BJ (cell line): ENCODE measurements at regions not wholly inside any gene's neighbourhood (a gene's known extent, or its start where the extent isn't known, plus 50 kb on each side); places are given as distances from the start of the nearest gene placed in this dataset.
"Not testable (repeated sequence)": the region's sequence is repeated elsewhere in the genome, so short reads cannot be mapped to it uniquely, and the experiment has no call there.

Experiments
- CTCF ChIA-PET: fragments of 350-600 bp; formaldehyde crosslinking; extraction: SDS; loops from one replicate; lab custom pipeline; 2021; ENCODE audit warnings: antibody characterized with exemption, inconsistent platforms; lab: Yijun Ruan, JAX
- POLR2A ChIA-PET: fragments of 300-600 bp; sonication (Branson Sonifier 250); formaldehyde crosslinking; extraction: SDS; loops from one replicate; lab custom pipeline; 2021; ENCODE audit warnings: antibody characterized with exemption; lab: Charles Lee
- DNase-seq: peaks from one replicate; pipeline ENCODE4 v3.0.0-alpha.2; 2011; ENCODE audit warnings: low read depth
- H3K27me3 ChIP-seq: 2 replicates; pipeline ENCODE4 v1.6.0; 2011; ENCODE audit warnings: low read length; ENCODE audit not compliant: control insufficient read depth, insufficient read depth
- H3K36me3 ChIP-seq: 2 replicates; pipeline ENCODE4 v1.5.1; 2011; ENCODE audit warnings: low read length; ENCODE audit not compliant: control insufficient read depth, insufficient read depth
- H3K4me3 ChIP-seq: 2 replicates; pipeline ENCODE4 v1.5.1; 2011; ENCODE audit warnings: low read depth, mild to moderate bottlenecking, control low read depth, low read length
- TF ChIP-seq, protein P1 (sequence below): IDR thresholded peaks from 2 replicates; pipeline ENCODE4 v1.5.1; 2011; ENCODE audit warnings: low read depth, mild to moderate bottlenecking, control low read depth, inconsistent platforms, low read length, moderate library complexity; ENCODE audit not compliant: insufficient read depth

DNA sequence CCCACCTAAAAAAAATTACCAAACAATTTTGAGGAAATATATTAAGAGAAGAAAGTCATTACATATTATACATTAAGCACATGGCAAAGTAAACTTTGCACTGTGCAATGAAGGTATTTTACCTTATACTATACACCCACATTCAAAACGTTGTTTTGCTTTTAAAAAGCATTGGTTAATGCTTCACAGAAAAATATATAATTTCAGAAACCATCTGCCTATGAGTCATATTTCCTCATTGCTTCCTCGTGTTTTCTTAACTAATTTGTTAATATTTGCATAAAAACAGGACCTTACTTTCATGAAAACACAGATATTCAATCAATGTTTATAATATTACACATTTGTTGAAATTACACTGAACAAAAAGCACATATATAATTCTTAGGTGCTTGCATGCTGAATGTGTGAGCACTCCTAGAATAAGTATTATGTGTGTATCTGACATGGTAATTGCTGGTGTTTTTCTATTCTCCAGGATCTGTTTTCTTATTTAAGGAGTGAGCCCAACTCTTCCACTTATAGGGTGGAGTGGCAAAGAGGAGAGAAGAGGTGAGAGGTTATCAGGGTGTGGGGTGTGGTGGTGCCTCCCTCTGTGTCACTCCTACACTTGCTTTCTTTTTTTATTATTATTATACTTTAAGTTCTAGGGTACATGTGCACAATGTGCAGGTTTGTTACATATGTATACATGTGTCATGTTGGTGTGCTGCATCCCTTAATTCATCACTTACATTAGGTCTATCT is 95.1 kb upstream of the IQCM start:
- no peak overlapping the region for H3K4me3 ChIP-seq
- ChIA-PET CTCF (no interaction called here), POLR2A (no interaction called here)
- no peaks in the 10 kb centered on the region for H3K27me3 ChIP-seq
- H3K36me3 ChIP-seq: no peaks in the 10 kb centered on the region
- TF ChIP-seq, protein P1, sequence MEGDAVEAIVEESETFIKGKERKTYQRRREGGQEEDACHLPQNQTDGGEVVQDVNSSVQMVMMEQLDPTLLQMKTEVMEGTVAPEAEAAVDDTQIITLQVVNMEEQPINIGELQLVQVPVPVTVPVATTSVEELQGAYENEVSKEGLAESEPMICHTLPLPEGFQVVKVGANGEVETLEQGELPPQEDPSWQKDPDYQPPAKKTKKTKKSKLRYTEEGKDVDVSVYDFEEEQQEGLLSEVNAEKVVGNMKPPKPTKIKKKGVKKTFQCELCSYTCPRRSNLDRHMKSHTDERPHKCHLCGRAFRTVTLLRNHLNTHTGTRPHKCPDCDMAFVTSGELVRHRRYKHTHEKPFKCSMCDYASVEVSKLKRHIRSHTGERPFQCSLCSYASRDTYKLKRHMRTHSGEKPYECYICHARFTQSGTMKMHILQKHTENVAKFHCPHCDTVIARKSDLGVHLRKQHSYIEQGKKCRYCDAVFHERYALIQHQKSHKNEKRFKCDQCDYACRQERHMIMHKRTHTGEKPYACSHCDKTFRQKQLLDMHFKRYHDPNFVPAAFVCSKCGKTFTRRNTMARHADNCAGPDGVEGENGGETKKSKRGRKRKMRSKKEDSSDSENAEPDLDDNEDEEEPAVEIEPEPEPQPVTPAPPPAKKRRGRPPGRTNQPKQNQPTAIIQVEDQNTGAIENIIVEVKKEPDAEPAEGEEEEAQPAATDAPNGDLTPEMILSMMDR: no peak
- no peak for DNase-seq

DNA sequence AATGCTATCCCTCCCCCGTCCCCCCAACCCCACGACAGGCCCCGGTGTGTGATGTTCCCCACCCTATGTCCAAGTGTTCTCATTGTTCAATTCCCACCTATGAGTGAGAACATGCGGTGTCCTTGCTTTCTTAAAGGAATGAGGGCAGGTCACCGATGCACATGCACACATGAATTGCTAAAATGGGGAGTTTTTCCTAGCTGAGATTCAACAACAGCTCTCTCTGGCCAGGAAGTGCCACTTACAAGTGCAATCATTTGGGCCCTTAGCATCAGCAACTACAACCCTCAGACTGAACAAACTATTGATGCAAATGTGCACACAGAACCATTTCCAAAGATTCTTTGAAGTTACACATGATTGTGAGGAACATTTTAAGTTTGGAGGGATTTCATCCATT is 95.7 kb upstream of the IQCM start:
- Histone ChIP-seq H3K36me3 (no peaks in the 10 kb centered on the region), H3K27me3 (no peaks in the 10 kb centered on the region), H3K4me3 (no peak overlapping the region)
- TF ChIP-seq, protein P1: no peak
- CTCF ChIA-PET: no interaction called here
- POLR2A ChIA-PET: no interaction called here
- DNase-seq: no peak

DNA sequence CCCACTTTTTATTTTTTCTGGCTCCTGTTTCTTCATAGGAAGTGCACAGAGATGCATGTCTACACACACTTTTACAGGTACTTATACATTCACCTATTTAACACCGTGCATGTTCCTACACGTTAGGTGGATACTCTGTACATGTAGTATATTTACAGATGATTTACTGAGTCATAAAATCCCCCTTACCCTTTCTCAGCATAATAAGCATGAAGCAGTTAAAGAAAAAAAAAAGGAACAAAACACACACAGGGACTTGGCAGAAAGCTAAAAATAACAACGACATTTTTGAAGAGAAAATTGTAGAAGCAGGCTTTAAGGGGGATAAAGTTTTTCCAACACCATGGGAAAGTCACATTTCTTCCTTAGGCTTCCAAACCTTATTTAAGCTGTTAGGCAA is 96.4 kb upstream of the IQCM start:
- Histone ChIP-seq H3K36me3 (no peaks in the 10 kb centered on the region), H3K27me3 (no peaks in the 10 kb centered on the region), H3K4me3 (no peak overlapping the region)
- TF ChIP-seq, protein P1: no peak
- CTCF ChIA-PET: interaction anchor here (1.1 kb wide), 1 partner anchor 16 kb away, joined by 3 read pairs; no protein-coding TSS in a partner anchor
- POLR2A ChIA-PET: no interaction called here
- no peak for DNase-seq

DNA sequence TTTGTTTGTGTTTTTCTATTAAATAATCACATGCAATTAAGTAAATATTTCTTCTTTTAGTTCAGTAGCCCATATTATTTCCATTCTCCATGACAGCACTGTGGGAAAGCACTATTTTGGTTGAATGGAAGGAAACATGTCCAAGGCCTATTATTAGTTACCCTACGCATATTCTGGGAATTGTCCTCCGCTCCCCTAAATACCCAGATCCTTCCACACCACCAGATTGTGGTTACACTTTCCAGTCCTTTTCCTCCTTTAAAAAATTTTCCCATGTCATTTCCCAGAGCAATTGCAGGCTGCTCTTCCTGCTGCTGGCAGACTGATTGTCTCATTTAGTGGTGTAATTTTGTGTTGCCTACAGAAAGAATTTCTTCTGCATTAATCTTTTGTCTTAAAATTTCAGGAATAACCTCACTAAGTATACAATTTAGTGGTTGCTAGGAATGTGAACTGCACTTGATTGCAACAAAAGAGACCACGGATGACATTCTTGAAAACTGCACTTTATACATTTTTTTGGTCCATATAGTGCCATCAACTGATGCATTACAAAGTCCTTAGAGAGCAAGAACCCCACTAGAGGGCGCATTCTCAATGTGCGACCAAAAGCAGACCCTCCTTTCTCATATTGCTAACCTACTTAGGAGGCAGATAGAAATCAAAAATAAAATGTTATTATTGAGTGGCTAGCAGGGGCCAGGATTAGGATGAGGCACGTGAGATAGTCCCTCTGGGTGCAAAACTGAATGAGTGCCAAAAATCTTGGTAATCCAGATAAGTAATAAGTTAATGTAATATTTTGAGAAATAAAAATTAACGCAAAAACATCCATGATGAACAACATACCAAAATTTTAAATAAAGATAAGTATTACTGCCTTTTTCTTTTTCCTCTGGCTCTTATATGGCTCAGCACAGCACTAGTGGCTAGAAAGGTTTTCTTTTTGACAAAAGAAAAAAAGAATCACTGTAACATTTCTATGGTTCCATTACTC is 98.8 kb upstream of the IQCM start:
- Histone ChIP-seq H3K4me3 (no peak overlapping the region), H3K27me3 (no peaks in the 10 kb centered on the region), H3K36me3 (no peaks in the 10 kb centered on the region)
- TF ChIP-seq, protein P1: peak; percentile 86
- ChIA-PET POLR2A (no interaction called here), CTCF (no interaction called here)
- DNase-seq: no peak

DNA sequence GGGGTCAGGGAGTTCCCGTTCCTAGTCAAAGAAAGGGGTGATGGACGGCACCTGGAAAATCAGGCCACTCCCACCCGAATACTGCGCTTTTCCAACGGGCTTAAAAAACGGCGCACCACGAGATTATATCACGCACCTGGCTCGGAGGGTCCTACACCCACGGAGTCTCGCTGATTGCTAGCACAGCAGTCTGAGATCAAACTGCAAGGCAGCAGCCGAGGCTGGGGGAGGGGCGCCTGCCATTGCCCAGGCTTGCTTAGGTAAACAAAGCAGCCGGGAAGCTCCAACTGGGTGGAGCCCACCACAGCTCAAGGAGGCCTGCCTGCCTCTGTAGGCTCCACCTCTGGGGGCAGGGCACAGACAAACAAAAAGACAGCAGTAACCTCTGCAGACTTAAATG is 100.1 kb upstream of the IQCM start:
- H3K27me3 ChIP-seq, POLR2A ChIA-PET, H3K4me3 ChIP-seq, DNase-seq, H3K36me3 ChIP-seq: not testable (repeated sequence)
- CTCF ChIA-PET: interaction anchor here (1.3 kb wide), 1 partner anchor 8 kb away, joined by 3 read pairs; no protein-coding TSS in a partner anchor
